Endothelial cell of umbilical vein (primary cell): ENCODE measurements at regions not wholly inside any gene's neighbourhood (a gene's known extent, or its start where the extent isn't known, plus 50 kb on each side); places are given as distances from the start of the nearest gene placed in this dataset.

Experiments
- BruUV-seq: library from RNA; stranded (reverse); fragments of 400-500 nt; replicated peaks from 2 replicates; lab custom pipeline; 2021; lab: Mats Ljungman, UMichigan
- CTCF ChIA-PET: fragments of 300-600, 350-600 bp; sonication (Branson Sonifier 250); formaldehyde crosslinking; loops from one replicate; lab custom pipeline; 2021; ENCODE audit warnings: antibody characterized with exemption, inconsistent platforms; lab: Charles Lee
- POLR2A ChIA-PET: fragments of 300-600, 350-600 bp; sonication (Branson Sonifier 250); formaldehyde crosslinking; loops from one replicate; lab custom pipeline; 2021; ENCODE audit warnings: antibody characterized with exemption, inconsistent platforms; lab: Charles Lee
- DNase-seq: peaks from one replicate; pipeline ENCODE4 v3.0.0-alpha.2; 2011; ENCODE audit warnings: low read depth, low spot score
- FAIRE-seq: peaks from 2 replicates; lab custom pipeline; 2011; peaks lifted over from hg19 to GRCh38; lab: Jason Lieb, UNC
- H2AFZ ChIP-seq: 2 replicates; pipeline ENCODE4 v1.6.0; 2012; ENCODE audit warnings: low read depth, low read length, control low read depth, inconsistent platforms
- H3K27ac ChIP-seq: 2 replicates; pipeline ENCODE4 v1.5.1; 2011; ENCODE audit warnings: low read depth, mild to moderate bottlenecking, control low read depth, low read length, moderate library complexity; ENCODE audit not compliant: insufficient read depth
- H3K27me3 ChIP-seq, 2 experiments: 2 replicates each; pipeline versions ENCODE4 v1.6.0 to v1.6.1; 2011; ENCODE audit warnings: low read length in 2 of 2, mixed read lengths in 1 of 2; ENCODE audit not compliant: control insufficient read depth in 2 of 2, insufficient read depth in 2 of 2
- H3K36me3 ChIP-seq, 2 experiments: 2 replicates in 1 of 2; 3 replicates in 1 of 2; pipeline ENCODE4 v1.5.1; 2011; ENCODE audit warnings: low read length in 2 of 2, mild to moderate bottlenecking in 1 of 2, moderate library complexity in 1 of 2; ENCODE audit not compliant: control insufficient read depth in 2 of 2, insufficient read depth in 2 of 2; ENCODE audit errors: extremely low read depth in 1 of 2
- H3K4me1 ChIP-seq: 3 replicates; pipeline ENCODE4 v1.5.1; 2011; ENCODE audit warnings: mild to moderate bottlenecking, low read length; ENCODE audit not compliant: control insufficient read depth, insufficient read depth; ENCODE audit errors: extremely low read depth
- H3K4me2 ChIP-seq: 2 replicates; pipeline ENCODE4 v1.6.1; 2011; ENCODE audit warnings: low read length, control low read depth, mixed read lengths; ENCODE audit not compliant: insufficient read depth
- H3K4me3 ChIP-seq, 3 experiments: fragments of 200-600 bp in 1 of 3; sonication (generic), shearing (Covaris generic) in 1 of 3; replicated peaks in 1 of 3; 2 replicates each; pipeline ENCODE4 v1.5.1; 2011 to 2016; ENCODE audit warnings: control low read depth in 3 of 3, low read length in 3 of 3, mild to moderate bottlenecking in 2 of 3, inconsistent platforms in 1 of 3, low read depth in 1 of 3, moderate library complexity in 1 of 3; ENCODE audit not compliant: insufficient read depth in 1 of 3
- H3K79me2 ChIP-seq: 2 replicates; pipeline ENCODE4 v1.6.0; 2012; ENCODE audit warnings: low read length, inconsistent platforms; ENCODE audit not compliant: control insufficient read depth, insufficient read depth
- H3K9ac ChIP-seq: replicated peaks from 2 replicates; pipeline ENCODE3; 2011; ENCODE audit warnings: low read length, control low read depth; ENCODE audit not compliant: insufficient read depth; ENCODE audit errors: extremely low read depth
- H3K9me1 ChIP-seq: replicated peaks from 3 replicates; pipeline ENCODE4 v1.6.0; 2011; ENCODE audit warnings: mild to moderate bottlenecking, low read length; ENCODE audit not compliant: control insufficient read depth, insufficient read depth; ENCODE audit errors: extremely low read depth
- H3K9me3 ChIP-seq: replicated peaks from 2 replicates; pipeline ENCODE4 v1.5.1; 2012; ENCODE audit warnings: low read length, inconsistent platforms; ENCODE audit not compliant: control insufficient read depth, insufficient read depth
- H4K20me1 ChIP-seq: replicated peaks from 2 replicates; pipeline ENCODE3; 2011; ENCODE audit warnings: mild to moderate bottlenecking, low read length; ENCODE audit not compliant: control insufficient read depth, insufficient read depth; ENCODE audit errors: extremely low read depth
- EZH2 ChIP-seq: IDR thresholded peaks from 2 replicates; pipeline ENCODE4 v1.6.1; 2012; ENCODE audit warnings: borderline replicate concordance, low read depth, mild to moderate bottlenecking, moderate library complexity, low read length, inconsistent platforms; ENCODE audit not compliant: severe bottlenecking
- FOS ChIP-seq: IDR thresholded peaks from 2 replicates; pipeline ENCODE4 v1.6.1; 2011; ENCODE audit warnings: mild to moderate bottlenecking, low read length, moderate library complexity, borderline replicate concordance; ENCODE audit not compliant: insufficient read depth
- GATA2 ChIP-seq: IDR thresholded peaks from 2 replicates; pipeline ENCODE4 v1.7.0; 2011; ENCODE audit warnings: low read depth, mild to moderate bottlenecking, moderate library complexity, mixed read lengths, low read length; ENCODE audit not compliant: insufficient read length, insufficient read depth
- JUN ChIP-seq: IDR thresholded peaks from 2 replicates; pipeline ENCODE4 v1.6.1; 2011; ENCODE audit warnings: borderline replicate concordance, low read depth; ENCODE audit not compliant: insufficient read length, insufficient read depth
- MAX ChIP-seq: IDR thresholded peaks from 2 replicates; pipeline ENCODE4 v1.6.1; 2011; ENCODE audit not compliant: insufficient read depth, insufficient read length
- MYC ChIP-seq: IDR thresholded peaks from one replicate; pipeline ENCODE4 v1.6.1; 2011; ENCODE audit warnings: mild to moderate bottlenecking, low read depth, low read length
- POLR2A ChIP-seq: IDR thresholded peaks from 2 replicates; pipeline ENCODE4 v1.6.1; 2012; ENCODE audit warnings: low read depth, mild to moderate bottlenecking, control low read depth, low read length
- POLR2AphosphoS5 ChIP-seq: IDR thresholded peaks from 2 replicates; pipeline ENCODE4 v1.6.1; 2012; ENCODE audit warnings: low read depth, mild to moderate bottlenecking, control low read depth, low read length, moderate library complexity; ENCODE audit not compliant: insufficient read depth
- dilution Hi-C: fragments of 300-500 bp; cut with MboI; formaldehyde crosslinking; loops from one replicate; pipeline ENCODE4 v1.15.0; 2019; ENCODE audit warnings: low sequenced_read_pairs; ENCODE audit not compliant: extremely low pct_ligation_motif_present
- intact Hi-C: fragments of 100-400 bp; cut with micrococcal nuclease; formaldehyde crosslinking; loops from one replicate; pipeline ENCODE4 v1.10.0; 2022
- TF ChIP-seq, protein P1 (sequence below), 2 donors: IDR thresholded peaks; 1 replicate in 1 of 2; 2 replicates in 1 of 2; pipeline ENCODE4 v1.5.1; 2011; ENCODE audit warnings: low read length in 2 of 2, mild to moderate bottlenecking in 2 of 2, moderate library complexity in 2 of 2, control low read depth in 1 of 2, inconsistent platforms in 1 of 2, low read depth in 1 of 2; ENCODE audit not compliant: insufficient read depth in 1 of 2; ENCODE audit errors: extremely low read depth in 1 of 2

- ChIA-PET CTCF (no interaction called here), POLR2A (no interaction called here)
- intact Hi-C loops: no loop called here
- Histone ChIP-seq H3K4me3 (no peak overlapping the region), H3K9me1 (no peaks in the 10 kb centered on the region), H3K36me3 (no peaks in the 10 kb centered on the region), H3K4me1 (no peaks in the 10 kb centered on the region), H3K27me3 (no peaks in the 10 kb centered on the region), H3K9me3 (no peaks in the 10 kb centered on the region), H4K20me1 (no peaks in the 10 kb centered on the region), H3K79me2 (no peaks in the 10 kb centered on the region), H3K4me2 (no peak overlapping the region), H2AFZ (no peak overlapping the region), H3K27ac (no peak overlapping the region), H3K9ac (no peak overlapping the region)
- TF ChIP-seq, protein P1, sequence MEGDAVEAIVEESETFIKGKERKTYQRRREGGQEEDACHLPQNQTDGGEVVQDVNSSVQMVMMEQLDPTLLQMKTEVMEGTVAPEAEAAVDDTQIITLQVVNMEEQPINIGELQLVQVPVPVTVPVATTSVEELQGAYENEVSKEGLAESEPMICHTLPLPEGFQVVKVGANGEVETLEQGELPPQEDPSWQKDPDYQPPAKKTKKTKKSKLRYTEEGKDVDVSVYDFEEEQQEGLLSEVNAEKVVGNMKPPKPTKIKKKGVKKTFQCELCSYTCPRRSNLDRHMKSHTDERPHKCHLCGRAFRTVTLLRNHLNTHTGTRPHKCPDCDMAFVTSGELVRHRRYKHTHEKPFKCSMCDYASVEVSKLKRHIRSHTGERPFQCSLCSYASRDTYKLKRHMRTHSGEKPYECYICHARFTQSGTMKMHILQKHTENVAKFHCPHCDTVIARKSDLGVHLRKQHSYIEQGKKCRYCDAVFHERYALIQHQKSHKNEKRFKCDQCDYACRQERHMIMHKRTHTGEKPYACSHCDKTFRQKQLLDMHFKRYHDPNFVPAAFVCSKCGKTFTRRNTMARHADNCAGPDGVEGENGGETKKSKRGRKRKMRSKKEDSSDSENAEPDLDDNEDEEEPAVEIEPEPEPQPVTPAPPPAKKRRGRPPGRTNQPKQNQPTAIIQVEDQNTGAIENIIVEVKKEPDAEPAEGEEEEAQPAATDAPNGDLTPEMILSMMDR (IDR thresholded peaks at IDR 0.05; ENCODE audit: extremely low read depth in 1 of 2, insufficient read depth in 1 of 2, low read depth in 1 of 2, low read length in 2 of 2): no peak
- TF ChIP-seq POLR2AphosphoS5 (no peak), MYC (no peak), GATA2 (no peak), MAX (no peak), POLR2A (no peak), EZH2 (no peak), JUN (no peak), FOS (no peak)
- no peak for DNase-seq
- BruUV-seq: no TSS peak
- FAIRE-seq: no peak
- dilution Hi-C loops: no loop called here
Measured at GRCh38 chr1:219498666-219499065, 114.2 kb downstream of the ZC3H11B start.
